ENCODE measurements at regions not wholly inside any gene's neighbourhood (a gene's known extent, or its start where the extent isn't known, plus 50 kb on each side); places are given as distances from the start of the nearest gene placed in this dataset.

GRCh38 chr7:50190776-50191175 is 97.7 kb upstream of the ZPBP start:
- DNase-seq, result no peak
- H3K9me3 ChIP-seq, result no peaks in the 10 kb centered on the region
- intact Hi-C loops (cut with DNase I; ENCODE audit: low total_unique reads), result no loop called here
- no peak for TF ChIP-seq POLR2AphosphoS5 (IDR thresholded peaks at IDR 0.05)
- no peak for TF ChIP-seq EP300 (IDR thresholded peaks at IDR 0.05; ENCODE audit: low read depth)
- no peak for TF ChIP-seq POLR2A (IDR thresholded peaks at IDR 0.05)
- TF ChIP-seq, protein P1, sequence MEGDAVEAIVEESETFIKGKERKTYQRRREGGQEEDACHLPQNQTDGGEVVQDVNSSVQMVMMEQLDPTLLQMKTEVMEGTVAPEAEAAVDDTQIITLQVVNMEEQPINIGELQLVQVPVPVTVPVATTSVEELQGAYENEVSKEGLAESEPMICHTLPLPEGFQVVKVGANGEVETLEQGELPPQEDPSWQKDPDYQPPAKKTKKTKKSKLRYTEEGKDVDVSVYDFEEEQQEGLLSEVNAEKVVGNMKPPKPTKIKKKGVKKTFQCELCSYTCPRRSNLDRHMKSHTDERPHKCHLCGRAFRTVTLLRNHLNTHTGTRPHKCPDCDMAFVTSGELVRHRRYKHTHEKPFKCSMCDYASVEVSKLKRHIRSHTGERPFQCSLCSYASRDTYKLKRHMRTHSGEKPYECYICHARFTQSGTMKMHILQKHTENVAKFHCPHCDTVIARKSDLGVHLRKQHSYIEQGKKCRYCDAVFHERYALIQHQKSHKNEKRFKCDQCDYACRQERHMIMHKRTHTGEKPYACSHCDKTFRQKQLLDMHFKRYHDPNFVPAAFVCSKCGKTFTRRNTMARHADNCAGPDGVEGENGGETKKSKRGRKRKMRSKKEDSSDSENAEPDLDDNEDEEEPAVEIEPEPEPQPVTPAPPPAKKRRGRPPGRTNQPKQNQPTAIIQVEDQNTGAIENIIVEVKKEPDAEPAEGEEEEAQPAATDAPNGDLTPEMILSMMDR (IDR thresholded peaks at IDR 0.05), result no peak
- H3K27me3 ChIP-seq, result no peaks in the 10 kb centered on the region
- H3K4me1 ChIP-seq, result no peaks in the 10 kb centered on the region
- no peaks in the 10 kb centered on the region for H3K36me3 ChIP-seq
- 31% methylated on average over 1 of the region's 1 CpG; no CpG with 5 or more reads in 1 of the 2 donors for WGBS, 2 donors (ENCODE audit: low coverage in 1 of 2)
- no peak overlapping the region for H3K27ac ChIP-seq
- in situ Hi-C loops (cut with MboI; ENCODE audit: low pct_ligation_motif_present in 1 of 4, low pct_unique_long_range_greater_than_20kb in 1 of 4, low sequenced_read_pairs in 3 of 4), result no loop called here
- H3K4me3 ChIP-seq, result no peak overlapping the region

GRCh38 chr7:50189371-50189770 is 96.3 kb upstream of the ZPBP start:
- intact Hi-C loops (cut with DNase I; ENCODE audit: low total_unique reads), result no loop called here
- H3K4me1 ChIP-seq, result no peaks in the 10 kb centered on the region
- H3K9me3 ChIP-seq, result no peaks in the 10 kb centered on the region
- WGBS, 2 donors (ENCODE audit: low coverage in 1 of 2), result 0 to 42% methylated on average over 1 to 2 of the region's 2 CpGs
- no peak overlapping the region for H3K4me3 ChIP-seq
- DNase-seq, result no peak
- no peak for TF ChIP-seq POLR2AphosphoS5 (IDR thresholded peaks at IDR 0.05)
- TF ChIP-seq POLR2A (IDR thresholded peaks at IDR 0.05), result no peak
- TF ChIP-seq, protein P1 (IDR thresholded peaks at IDR 0.05), result no peak
- no peak for TF ChIP-seq EP300 (IDR thresholded peaks at IDR 0.05; ENCODE audit: low read depth)
- no peak overlapping the region for H3K27ac ChIP-seq
- H3K27me3 ChIP-seq, result no peaks in the 10 kb centered on the region
- in situ Hi-C loops (cut with MboI; ENCODE audit: low pct_ligation_motif_present in 1 of 4, low pct_unique_long_range_greater_than_20kb in 1 of 4, low sequenced_read_pairs in 3 of 4), result no loop called here
- no peaks in the 10 kb centered on the region for H3K36me3 ChIP-seq

DNA sequence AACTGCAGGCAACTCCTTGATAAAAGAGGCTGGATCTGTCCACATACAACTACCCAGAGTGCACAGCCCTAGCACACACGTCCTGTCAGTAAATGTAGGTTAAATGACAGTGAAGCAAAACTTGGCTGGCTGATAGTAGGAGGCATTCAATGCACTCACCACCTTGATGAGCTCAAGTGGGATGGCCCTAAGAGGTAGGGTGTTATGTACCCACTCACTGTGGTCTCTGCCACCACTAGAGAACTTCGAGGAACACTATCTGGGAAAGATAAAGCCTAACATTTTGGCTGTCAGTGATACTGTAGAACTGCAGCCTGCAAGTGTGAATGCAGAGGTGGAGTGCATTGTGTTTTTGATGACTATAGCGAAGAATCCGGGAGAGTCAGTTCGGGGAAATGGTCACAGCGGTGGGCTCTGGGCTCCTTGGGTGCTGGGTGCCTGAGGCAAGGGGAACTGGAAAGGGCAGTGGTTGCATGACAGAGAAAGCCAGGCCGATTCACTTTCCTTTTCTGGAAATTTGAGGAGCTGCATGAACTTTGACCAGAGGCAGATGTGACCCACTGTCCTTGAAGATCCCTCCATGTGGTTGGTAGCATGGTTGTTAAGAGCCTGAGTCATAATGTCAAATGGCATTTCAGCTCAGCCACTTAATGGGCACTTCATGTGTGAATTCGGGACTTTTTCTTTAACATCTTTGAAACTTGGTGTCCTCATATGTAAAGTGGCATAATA is 93.1 kb upstream of the ZPBP start:
- no peak for DNase-seq
- intact Hi-C loops (cut with DNase I; ENCODE audit: low total_unique reads) (no loop called here), in situ Hi-C loops (cut with MboI; ENCODE audit: low pct_ligation_motif_present in 1 of 4, low pct_unique_long_range_greater_than_20kb in 1 of 4, low sequenced_read_pairs in 3 of 4) (no loop called here)
- no peaks in the 10 kb centered on the region for H3K27me3 ChIP-seq
- WGBS, 2 donors (ENCODE audit: low coverage in 1 of 2), result 84 to 100% methylated on average over 5 to 8 of the region's 8 CpGs
- H3K9me3 ChIP-seq, result no peaks in the 10 kb centered on the region
- no peak for TF ChIP-seq POLR2A (IDR thresholded peaks at IDR 0.05)
- TF ChIP-seq, protein P1 (IDR thresholded peaks at IDR 0.05), result no peak
- TF ChIP-seq EP300 (IDR thresholded peaks at IDR 0.05; ENCODE audit: low read depth), result no peak
- TF ChIP-seq POLR2AphosphoS5 (IDR thresholded peaks at IDR 0.05), result no peak
- H3K27ac ChIP-seq, result no peak overlapping the region
- no peaks in the 10 kb centered on the region for H3K36me3 ChIP-seq
- no peak overlapping the region for H3K4me3 ChIP-seq
- no peaks in the 10 kb centered on the region for H3K4me1 ChIP-seq

DNA sequence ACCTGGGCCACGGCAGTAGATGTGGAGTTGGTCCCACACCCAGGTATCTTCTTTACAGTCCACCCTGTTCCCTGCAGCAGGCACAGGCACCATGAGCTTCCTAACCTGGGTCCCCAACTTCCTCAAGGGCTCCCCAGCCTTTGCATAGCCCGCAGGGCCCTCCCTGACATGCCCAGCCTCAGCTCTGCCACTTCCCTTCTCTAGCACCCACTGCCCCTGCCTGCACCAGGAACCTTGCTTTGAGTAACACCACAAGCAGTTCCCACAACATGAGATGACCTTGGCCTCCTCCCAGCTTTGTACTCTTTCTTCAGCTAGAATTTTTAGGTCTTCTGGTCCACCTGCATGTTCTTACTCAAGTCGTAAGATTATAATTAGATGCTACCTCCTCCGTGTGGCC is 92.2 kb upstream of the ZPBP start:
- in situ Hi-C loops (cut with MboI; ENCODE audit: low pct_ligation_motif_present in 1 of 4, low pct_unique_long_range_greater_than_20kb in 1 of 4, low sequenced_read_pairs in 3 of 4) (no loop called here), intact Hi-C loops (cut with DNase I; ENCODE audit: low total_unique reads) (no loop called here)
- Histone ChIP-seq H3K9me3 (no peaks in the 10 kb centered on the region), H3K27ac (no peak overlapping the region), H3K4me3 (no peak overlapping the region), H3K4me1 (no peaks in the 10 kb centered on the region), H3K27me3 (no peaks in the 10 kb centered on the region), H3K36me3 (no peaks in the 10 kb centered on the region)
- TF ChIP-seq EP300 (IDR thresholded peaks at IDR 0.05; ENCODE audit: low read depth), result no peak
- 71 to 80% methylated on average over 3 to 4 of the region's 4 CpGs for WGBS, 2 donors (ENCODE audit: low coverage in 1 of 2)
- no peak for DNase-seq
